Activated naive CD8-positive, alpha-beta T cell treated with anti-CD3 and anti-CD28 coated beads, Interleukin-2, amount 50 U/mL, for 24 hours (primary cell): ENCODE measurements at regions not wholly inside any gene's neighbourhood (a gene's known extent, or its start where the extent isn't known, plus 50 kb on each side); places are given as distances from the start of the nearest gene placed in this dataset.

Experiments used
- ATAC-seq: fragments of 150-1000 bp; cut with Tn5 transposase; one replicate; pipeline ENCODE4 v1.10.0; 2021
- DNase-seq: peaks from one replicate; pipeline ENCODE4 v3.0.0; 2021
- H3K27ac Mint-ChIP-seq: one replicate; pipeline ENCODE4 v1.8.0; 2021; ENCODE audit warnings: mild to moderate bottlenecking, mixed read lengths
- H3K27me3 Mint-ChIP-seq: one replicate; pipeline ENCODE4 v1.8.0; 2021; ENCODE audit warnings: mixed read lengths
- H3K36me3 Mint-ChIP-seq: one replicate; pipeline ENCODE4 v1.8.0; 2021; ENCODE audit warnings: low read depth, mixed read lengths
- H3K4me1 Mint-ChIP-seq: one replicate; pipeline ENCODE4 v1.8.0; 2021; ENCODE audit warnings: mixed read lengths
- H3K4me3 Mint-ChIP-seq: one replicate; pipeline ENCODE4 v1.8.0; 2021; ENCODE audit warnings: mild to moderate bottlenecking, moderate library complexity, mixed read lengths
- H3K9me3 Mint-ChIP-seq: one replicate; pipeline ENCODE4 v1.8.0; 2021; ENCODE audit warnings: mixed read lengths

DNA sequence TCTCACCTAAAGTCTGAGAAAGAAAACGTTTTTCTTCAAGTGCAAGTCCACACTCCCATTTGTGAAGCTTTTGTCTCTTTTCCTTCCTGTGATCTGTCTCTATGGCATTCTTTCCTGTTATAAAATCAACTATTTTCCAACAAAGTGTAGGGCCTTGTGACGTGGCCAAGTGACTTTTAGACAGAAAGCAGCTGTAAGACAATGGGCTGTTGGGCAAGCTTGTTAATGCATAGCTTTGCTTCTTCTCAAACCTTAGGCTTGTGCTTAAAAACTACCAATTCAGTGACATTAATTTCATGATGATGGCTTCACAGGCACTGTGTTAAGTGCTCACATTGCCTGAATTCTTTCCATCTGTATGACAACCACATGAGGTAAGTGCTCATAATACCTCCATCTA, 83.5 kb downstream of the VCY1B start:
- Mint-ChIP-seq H3K36me3 (no peaks in the 10 kb centered on the region), H3K4me1 (no peaks in the 10 kb centered on the region), H3K9me3 (no peaks in the 10 kb centered on the region), H3K27me3 (peaks cover 4% of the 10 kb centered on the region), H3K4me3 (no peak overlapping the region), H3K27ac (no peak overlapping the region)
- DNase-seq (no peak), ATAC-seq (no peak)

DNA sequence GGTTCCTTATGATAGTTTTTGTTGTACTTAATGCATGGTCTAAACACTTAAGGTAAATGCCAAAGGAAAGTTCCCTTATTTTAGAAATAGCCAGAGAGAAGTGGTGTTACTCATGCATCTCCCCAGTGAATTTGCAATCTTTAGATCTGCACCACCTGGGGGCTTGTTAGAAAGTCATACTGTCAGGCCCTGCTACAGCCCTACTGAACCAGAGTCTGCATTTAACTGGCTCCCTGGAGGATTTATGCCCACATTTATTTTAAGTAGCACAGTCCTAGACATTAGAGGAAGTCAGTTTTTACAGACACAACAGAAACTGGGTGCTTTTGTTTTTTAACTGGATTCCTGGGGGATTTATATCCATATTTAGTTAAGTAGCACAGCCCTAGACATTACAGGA, 89.6 kb downstream of the VCY1B start:
- DNase-seq (no peak), ATAC-seq (no peak)
- Mint-ChIP-seq H3K36me3 (no peaks in the 10 kb centered on the region), H3K9me3 (no peaks in the 10 kb centered on the region), H3K4me1 (no peaks in the 10 kb centered on the region), H3K27ac (no peak overlapping the region), H3K27me3 (no peaks in the 10 kb centered on the region), H3K4me3 (no peak overlapping the region)

DNA sequence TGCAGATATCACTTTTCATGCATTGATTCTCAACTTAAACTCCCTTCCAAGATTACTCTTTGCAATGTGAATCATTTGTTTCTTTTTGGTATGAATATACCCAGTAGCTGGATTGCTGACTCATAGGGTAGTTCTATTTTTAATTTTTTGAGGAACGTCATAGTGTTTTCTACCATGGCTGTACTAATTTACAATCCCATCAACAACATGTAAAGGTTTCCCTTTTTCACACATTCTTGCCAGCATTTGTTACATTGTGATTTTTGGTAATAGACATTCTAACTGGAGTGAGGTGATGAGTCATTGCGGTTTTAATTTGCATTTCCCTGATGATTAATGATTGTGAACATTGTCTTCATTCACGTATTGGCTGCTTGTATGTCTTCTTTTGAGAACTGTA, 126.7 kb downstream of the VCY1B start:
- Mint-ChIP-seq H3K9me3 (no peaks in the 10 kb centered on the region), H3K27me3 (peaks cover 3% of the 10 kb centered on the region), H3K4me1 (peaks cover 9% of the 10 kb centered on the region), H3K27ac (no peak overlapping the region), H3K4me3 (no peak overlapping the region), H3K36me3 (no peaks in the 10 kb centered on the region)
- no peak for DNase-seq
- ATAC-seq: peak; percentile 43

DNA sequence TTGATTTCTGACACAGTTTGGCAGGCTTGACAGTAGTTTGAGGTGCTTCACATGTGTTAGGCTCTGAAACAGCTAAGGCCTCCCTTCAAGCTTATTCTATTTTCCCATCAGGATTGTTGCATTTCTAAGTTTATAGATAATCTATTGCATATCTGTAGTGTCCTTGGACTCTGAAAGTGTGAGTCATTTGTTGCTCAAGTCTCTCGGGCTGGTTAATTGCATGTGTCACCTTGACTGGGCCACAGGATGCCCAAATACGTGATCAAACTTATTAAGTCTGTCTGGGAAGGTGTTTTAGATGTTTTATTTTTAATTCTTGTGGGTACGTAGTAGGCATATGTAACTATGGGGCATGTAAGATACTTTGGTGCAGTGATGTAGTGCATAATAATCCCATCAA, 166.0 kb downstream of the VCY1B start:
- no peaks in the 10 kb centered on the region for H3K4me1 Mint-ChIP-seq
- ATAC-seq (no peak), DNase-seq (no peak)
- H3K9me3 Mint-ChIP-seq: no peaks in the 10 kb centered on the region
- H3K27me3 Mint-ChIP-seq: no peaks in the 10 kb centered on the region
- no peaks in the 10 kb centered on the region for H3K36me3 Mint-ChIP-seq
- H3K4me3 Mint-ChIP-seq: no peak overlapping the region
- no peak overlapping the region for H3K27ac Mint-ChIP-seq

DNA sequence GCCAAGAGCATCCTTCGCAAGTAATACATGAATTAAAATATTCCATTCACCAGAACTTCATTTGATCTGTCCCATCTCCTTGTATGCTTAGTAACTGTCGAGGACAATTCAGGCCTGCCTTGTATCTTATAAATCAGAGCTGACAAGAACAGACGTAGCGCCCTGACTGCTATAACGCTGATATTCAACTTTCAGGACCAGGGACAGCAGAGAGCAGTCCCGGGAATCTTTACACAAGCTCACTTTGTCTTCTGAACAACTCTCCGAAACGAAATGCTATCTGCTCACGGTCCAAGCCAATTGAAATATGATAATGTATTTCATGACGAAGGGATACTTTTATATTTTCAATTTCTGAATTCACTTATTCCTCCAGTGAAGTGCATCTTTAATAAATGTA, 175.7 kb downstream of the VCY1B start:
- H3K27ac Mint-ChIP-seq: no peak overlapping the region
- peaks cover 2% of the 10 kb centered on the region for H3K27me3 Mint-ChIP-seq
- H3K4me1 Mint-ChIP-seq: peaks cover 9% of the 10 kb centered on the region
- ATAC-seq (no peak), DNase-seq (no peak)
- no peak overlapping the region for H3K4me3 Mint-ChIP-seq
- no peaks in the 10 kb centered on the region for H3K36me3 Mint-ChIP-seq
- peaks cover 9% of the 10 kb centered on the region for H3K9me3 Mint-ChIP-seq

DNA sequence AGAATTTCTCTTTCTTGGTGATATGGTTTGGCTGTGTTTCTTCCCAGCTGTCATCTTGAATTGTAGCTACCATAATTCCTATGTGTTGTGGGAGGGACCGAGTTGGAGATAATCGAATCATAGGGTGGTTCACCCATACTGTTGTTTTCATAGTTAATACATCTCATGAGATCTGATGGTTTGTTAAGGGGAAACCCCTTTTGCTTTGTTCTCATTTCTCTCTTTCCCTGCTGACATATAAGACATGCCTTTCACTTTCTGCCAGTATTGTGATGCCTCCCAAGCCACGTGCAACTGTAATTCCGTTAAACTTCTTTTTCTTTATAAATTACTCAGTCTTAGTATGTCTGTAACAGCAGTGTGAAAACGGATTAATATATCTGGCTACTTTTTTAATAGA, 179.0 kb downstream of the VCY1B start:
- no peaks in the 10 kb centered on the region for H3K36me3 Mint-ChIP-seq
- peaks cover 9% of the 10 kb centered on the region for H3K4me1 Mint-ChIP-seq
- no peak for DNase-seq
- no peak overlapping the region for H3K27ac Mint-ChIP-seq
- peaks cover 5% of the 10 kb centered on the region for H3K27me3 Mint-ChIP-seq
- ATAC-seq: peak; percentile 36
- no peak overlapping the region for H3K4me3 Mint-ChIP-seq
- H3K9me3 Mint-ChIP-seq: peaks cover 5% of the 10 kb centered on the region

DNA sequence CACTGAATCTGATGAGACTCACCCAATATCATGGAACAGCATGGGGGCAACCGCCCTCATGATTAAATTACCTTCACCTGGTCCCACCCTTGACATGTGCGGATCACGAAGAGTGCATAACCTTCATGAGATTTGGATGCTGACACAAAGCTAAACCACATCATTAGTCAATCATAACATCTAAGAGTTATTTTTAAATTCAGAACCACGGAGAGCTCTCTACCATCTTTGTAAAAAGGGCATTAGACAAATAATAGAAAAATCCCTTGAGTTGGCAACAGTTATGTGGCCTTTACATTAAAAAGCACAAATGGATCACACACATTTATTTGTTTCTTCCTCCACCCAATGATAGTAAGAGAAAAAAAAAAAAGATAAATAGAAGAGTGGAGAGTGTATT, 182.2 kb downstream of the VCY1B start:
- H3K27me3 Mint-ChIP-seq: peaks cover 5% of the 10 kb centered on the region
- H3K27ac Mint-ChIP-seq: no peak overlapping the region
- DNase-seq (no peak), ATAC-seq (no peak)
- H3K9me3 Mint-ChIP-seq: peaks cover 5% of the 10 kb centered on the region
- H3K4me3 Mint-ChIP-seq: no peak overlapping the region
- peaks cover 9% of the 10 kb centered on the region for H3K4me1 Mint-ChIP-seq
- H3K36me3 Mint-ChIP-seq: no peaks in the 10 kb centered on the region

DNA sequence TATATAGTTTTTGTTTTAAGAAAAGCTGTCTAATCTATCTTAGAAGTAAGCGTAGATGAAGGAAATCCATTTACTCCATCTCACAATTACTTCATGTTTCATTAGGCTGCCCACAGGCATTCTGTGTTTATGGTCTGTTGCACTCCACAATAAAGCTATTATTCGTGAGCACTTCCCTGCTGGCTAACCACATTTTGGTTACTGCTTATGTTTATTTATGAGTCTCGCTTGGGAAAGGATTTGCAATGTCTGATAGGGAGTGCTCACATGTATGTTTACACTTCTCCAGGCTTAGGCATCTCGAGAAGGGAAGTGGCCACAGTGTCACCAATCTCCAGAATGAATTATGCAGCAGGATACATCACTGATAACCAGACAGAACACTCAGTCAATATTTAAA, 190.9 kb downstream of the VCY1B start:
- Mint-ChIP-seq H3K36me3 (no peaks in the 10 kb centered on the region), H3K27ac (no peak overlapping the region), H3K4me1 (no peaks in the 10 kb centered on the region), H3K4me3 (no peak overlapping the region), H3K9me3 (no peaks in the 10 kb centered on the region), H3K27me3 (no peaks in the 10 kb centered on the region)
- no peak for DNase-seq
- ATAC-seq: no peak

DNA sequence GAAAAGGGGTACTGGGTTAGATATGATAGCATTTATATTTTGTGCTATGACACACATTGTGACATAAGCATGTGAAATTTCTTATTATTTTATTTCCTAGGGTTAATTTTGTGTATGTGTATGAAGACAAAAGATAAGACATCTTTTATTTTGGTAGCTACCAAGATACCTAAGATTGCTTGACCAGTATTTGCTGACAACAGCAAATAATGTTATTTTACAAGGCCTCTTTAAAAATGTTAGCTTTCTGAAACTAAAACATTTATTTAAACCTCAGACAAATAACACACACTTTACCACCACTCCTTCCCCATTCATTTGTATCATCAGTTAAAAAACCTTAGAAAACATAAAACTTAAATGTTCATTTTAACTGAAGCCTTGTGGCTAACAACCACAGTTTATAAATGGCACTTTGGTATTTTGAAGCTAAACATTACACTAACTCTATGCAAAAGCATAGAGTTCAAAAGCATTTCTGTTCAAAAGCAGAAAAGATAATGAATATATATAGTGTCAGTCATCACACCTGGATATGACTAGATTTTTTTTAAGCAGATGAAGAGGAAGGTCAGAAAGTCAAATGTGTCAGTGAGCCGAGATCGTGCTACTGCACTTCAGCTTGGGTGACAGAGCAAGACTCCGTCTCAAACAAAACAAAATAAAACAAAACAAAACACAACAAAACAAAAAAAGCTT, 193.0 kb downstream of the VCY1B start:
- Mint-ChIP-seq H3K4me1 (no peaks in the 10 kb centered on the region), H3K9me3 (no peaks in the 10 kb centered on the region), H3K4me3 (no peak overlapping the region), H3K27me3 (no peaks in the 10 kb centered on the region), H3K27ac (no peak overlapping the region), H3K36me3 (no peaks in the 10 kb centered on the region)
- ATAC-seq: no peak
- no peak for DNase-seq

DNA sequence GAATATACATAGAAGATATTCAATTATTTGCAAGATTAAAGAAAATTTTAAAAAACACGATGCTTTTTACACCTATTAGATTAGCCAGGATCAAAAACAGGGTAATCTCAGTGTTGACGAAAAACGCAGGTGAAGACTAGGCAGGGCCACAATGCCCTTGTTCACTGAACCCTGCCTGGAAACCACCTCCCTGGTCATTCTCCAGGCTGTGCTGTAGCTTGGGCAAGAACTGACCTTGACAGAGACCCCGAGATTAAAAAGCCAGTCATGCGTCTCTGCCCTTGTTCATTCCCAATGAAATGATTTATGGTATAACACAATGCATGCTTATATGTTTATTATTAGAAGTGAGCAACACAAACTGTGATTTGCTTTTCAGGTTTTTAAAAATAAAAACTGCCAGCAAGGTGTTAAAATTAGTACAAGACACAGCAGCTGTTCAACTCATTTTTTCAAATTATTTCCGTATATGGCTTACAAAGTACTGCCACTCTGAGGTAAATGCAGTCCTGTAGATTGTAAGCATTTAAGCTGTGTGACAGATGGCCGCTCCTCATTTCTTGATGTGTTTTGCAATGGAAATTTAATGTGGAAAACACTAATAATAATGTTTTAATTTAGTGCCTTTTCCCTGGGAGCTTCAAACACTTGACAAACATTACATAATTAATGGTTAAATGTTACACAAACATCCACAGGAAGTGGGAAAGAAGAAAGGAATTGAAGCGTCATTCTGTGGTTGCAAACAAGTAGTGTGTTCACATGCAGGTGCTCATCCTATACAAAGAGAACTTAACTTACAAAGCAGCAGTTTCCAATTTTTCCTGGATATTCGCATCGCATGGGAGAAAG, 200.2 kb downstream of the VCY1B start:
- Mint-ChIP-seq H3K27ac (no peak overlapping the region), H3K27me3 (no peaks in the 10 kb centered on the region), H3K4me3 (no peak overlapping the region), H3K4me1 (peaks cover 9% of the 10 kb centered on the region), H3K9me3 (no peaks in the 10 kb centered on the region), H3K36me3 (no peaks in the 10 kb centered on the region)
- DNase-seq: no peak
- ATAC-seq: no peak

DNA sequence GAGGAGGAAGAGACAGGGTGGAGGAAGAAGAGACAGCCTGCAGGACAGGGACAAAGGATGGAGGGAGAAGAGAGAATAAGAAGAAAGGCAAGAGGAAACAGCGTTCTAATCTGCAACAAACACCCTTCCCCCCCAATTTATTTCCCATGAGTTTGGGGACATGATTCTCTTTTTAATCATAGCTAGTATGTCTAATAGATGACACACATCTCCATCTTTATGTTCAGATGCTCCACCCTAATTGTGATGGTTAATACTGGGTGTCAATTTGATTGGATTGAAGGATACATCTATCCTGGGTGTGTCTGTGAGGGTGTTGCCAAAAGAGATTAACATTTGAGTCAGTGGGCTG, 200.8 kb downstream of the VCY1B start:
- DNase-seq: no peak
- Mint-ChIP-seq H3K9me3 (no peaks in the 10 kb centered on the region), H3K4me3 (no peak overlapping the region), H3K27me3 (no peaks in the 10 kb centered on the region), H3K27ac (no peak overlapping the region), H3K4me1 (peaks cover 9% of the 10 kb centered on the region), H3K36me3 (no peaks in the 10 kb centered on the region)
- ATAC-seq: no peak

DNA sequence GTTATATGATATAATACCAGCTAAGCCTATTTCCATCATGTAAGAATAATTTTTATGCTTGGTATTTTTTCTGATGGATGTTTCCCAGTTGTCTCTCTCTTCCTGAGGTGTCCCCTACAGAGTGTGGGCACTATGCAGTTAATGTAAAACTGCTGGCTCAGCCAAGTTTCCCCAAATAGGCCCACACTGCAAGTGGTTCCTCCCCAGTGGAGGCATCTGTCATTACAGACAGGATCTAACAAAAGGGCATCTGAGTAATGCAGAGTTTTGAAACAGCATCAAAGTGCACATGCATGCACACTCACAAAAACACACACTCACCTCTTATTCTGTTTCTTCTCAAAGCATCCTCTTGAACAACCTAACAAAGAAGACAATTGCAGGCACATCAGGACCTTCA, 221.0 kb downstream of the VCY1B start:
- no peaks in the 10 kb centered on the region for H3K4me1 Mint-ChIP-seq
- H3K9me3 Mint-ChIP-seq: peaks cover 3% of the 10 kb centered on the region
- DNase-seq (no peak), ATAC-seq (no peak)
- no peak overlapping the region for H3K4me3 Mint-ChIP-seq
- no peaks in the 10 kb centered on the region for H3K27me3 Mint-ChIP-seq
- H3K36me3 Mint-ChIP-seq: no peaks in the 10 kb centered on the region
- H3K27ac Mint-ChIP-seq: no peak overlapping the region

DNA sequence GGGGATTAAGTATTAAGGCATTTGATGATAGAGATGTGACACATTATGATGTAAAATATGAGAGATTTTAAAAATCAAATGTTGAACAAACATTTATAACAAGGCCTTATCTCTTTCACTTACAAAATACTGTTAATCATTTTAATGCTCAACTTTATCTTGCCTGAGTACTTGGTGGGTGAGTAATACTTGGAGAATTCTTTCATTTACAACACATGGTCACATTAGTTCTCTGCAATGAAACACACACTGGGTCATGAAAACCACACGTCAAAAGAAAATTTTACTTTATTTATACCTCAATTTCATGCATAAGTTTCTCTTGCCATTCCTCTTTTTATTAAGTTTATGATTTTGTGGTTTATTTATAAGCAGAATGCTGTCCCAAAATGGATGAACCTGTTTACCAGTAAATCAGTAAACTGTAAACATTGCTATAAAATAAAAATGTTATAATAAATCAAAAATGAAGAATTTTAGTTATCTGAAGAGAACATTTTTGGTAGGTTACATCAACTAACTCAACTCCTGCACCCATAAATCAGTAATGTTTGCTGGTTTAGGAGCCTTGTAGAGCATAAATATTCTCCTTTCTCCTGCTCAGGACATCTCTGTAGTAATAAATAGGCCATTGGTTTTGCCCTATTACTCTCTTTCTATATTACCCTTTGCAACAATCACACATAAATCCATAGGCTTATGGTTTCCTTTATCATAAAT, 233.5 kb upstream of the NLGN4Y start:
- no peak overlapping the region for H3K27ac Mint-ChIP-seq
- ATAC-seq (no peak), DNase-seq (no peak)
- no peak overlapping the region for H3K4me3 Mint-ChIP-seq
- H3K36me3 Mint-ChIP-seq: no peaks in the 10 kb centered on the region
- no peaks in the 10 kb centered on the region for H3K4me1 Mint-ChIP-seq
- no peaks in the 10 kb centered on the region for H3K9me3 Mint-ChIP-seq
- no peaks in the 10 kb centered on the region for H3K27me3 Mint-ChIP-seq

DNA sequence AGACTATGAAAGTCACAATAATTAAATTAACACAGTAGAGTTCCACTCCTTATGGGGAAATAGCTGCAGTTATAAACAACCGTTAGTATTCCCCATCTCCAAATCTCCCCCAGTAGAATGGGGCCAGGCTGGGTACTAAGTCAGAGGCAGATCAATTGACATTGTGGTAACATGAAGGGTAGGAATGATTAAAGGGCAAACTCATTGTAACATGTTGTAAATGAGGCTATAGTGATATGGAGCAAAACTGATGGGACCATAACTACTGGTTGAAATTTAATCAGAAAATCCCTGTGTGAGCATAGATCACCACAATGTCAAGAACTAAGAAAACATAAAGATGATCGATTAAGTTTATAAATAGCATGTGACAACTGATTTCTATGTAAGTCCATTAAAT, 231.9 kb upstream of the NLGN4Y start:
- DNase-seq (no peak), ATAC-seq (no peak)
- H3K27me3 Mint-ChIP-seq: no peaks in the 10 kb centered on the region
- H3K27ac Mint-ChIP-seq: no peak overlapping the region
- H3K36me3 Mint-ChIP-seq: no peaks in the 10 kb centered on the region
- no peaks in the 10 kb centered on the region for H3K9me3 Mint-ChIP-seq
- H3K4me1 Mint-ChIP-seq: no peaks in the 10 kb centered on the region
- no peak overlapping the region for H3K4me3 Mint-ChIP-seq

DNA sequence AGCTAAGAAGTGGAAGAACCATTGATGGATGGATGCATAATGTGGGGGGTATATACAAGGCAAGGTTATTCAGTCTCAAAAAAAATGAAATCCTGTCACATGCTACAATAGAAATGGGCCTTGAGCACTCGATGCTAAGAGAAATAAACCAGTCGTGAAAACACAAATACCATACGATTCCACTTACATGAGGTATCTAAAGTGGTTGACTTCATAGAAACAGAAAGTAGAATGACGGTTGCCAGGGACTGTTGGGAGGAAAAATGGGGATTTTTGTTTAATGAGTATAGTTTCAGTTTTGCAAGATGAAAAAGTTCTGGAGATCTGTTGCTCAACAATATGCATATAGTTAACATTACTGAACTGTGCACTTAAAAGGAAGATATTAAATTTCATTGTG, 223.6 kb upstream of the NLGN4Y start:
- H3K9me3 Mint-ChIP-seq: no peaks in the 10 kb centered on the region
- peaks cover 22% of the 10 kb centered on the region for H3K4me1 Mint-ChIP-seq
- H3K36me3 Mint-ChIP-seq: no peaks in the 10 kb centered on the region
- H3K4me3 Mint-ChIP-seq: no peak overlapping the region
- ATAC-seq (peak; percentile 75), DNase-seq (no peak)
- H3K27ac Mint-ChIP-seq: peak overlapping the region; percentile 38
- H3K27me3 Mint-ChIP-seq: no peaks in the 10 kb centered on the region
